Hepatocyte (in vitro differentiated cells): ENCODE measurements at regions not wholly inside any gene's neighbourhood (a gene's known extent, or its start where the extent isn't known, plus 50 kb on each side); places are given as distances from the start of the nearest gene placed in this dataset.
A peak's percentile ranks its signal among the peaks of the same experiment; 100 is the strongest.

ENCODE experiments used
- DNase-seq: peaks from one replicate; pipeline ENCODE4 v3.0.0-alpha.2; 2016; ENCODE audit warnings: low spot score
- H2AFZ ChIP-seq: fragments of 200-600 bp; sonication (generic); 2 replicates; pipeline ENCODE4 v1.6.0; 2016; ENCODE audit warnings: antibody characterized with exemption, mild to moderate bottlenecking
- H3K27ac ChIP-seq: fragments of 200-600 bp; sonication (generic); 2 replicates; pipeline ENCODE4 v1.5.1; 2016; ENCODE audit warnings: mild to moderate bottlenecking
- H3K27me3 ChIP-seq: fragments of 200-600 bp; sonication (generic); 2 replicates; pipeline ENCODE4 v1.6.1; 2016
- H3K36me3 ChIP-seq: fragments of 200-600 bp; sonication (generic); replicated peaks from 2 replicates; pipeline ENCODE4 v1.5.1; 2016; ENCODE audit warnings: low read depth; ENCODE audit not compliant: insufficient read depth
- H3K4me1 ChIP-seq: fragments of 200-600 bp; sonication (generic); 2 replicates; pipeline ENCODE4 v1.5.1; 2016; ENCODE audit warnings: mild to moderate bottlenecking, moderate library complexity; ENCODE audit not compliant: insufficient read depth
- H3K4me2 ChIP-seq: fragments of 200-600 bp; sonication (generic); 2 replicates; pipeline ENCODE4 v1.6.0; 2016
- H3K4me3 ChIP-seq: fragments of 200-600 bp; sonication (generic); 2 replicates; pipeline ENCODE4 v1.5.1; 2016; ENCODE audit warnings: mild to moderate bottlenecking
- H3K79me2 ChIP-seq: fragments of 200-600 bp; sonication (generic); 2 replicates; pipeline ENCODE4 v1.6.0; 2017; ENCODE audit warnings: mild to moderate bottlenecking
- H3K9me2 ChIP-seq: fragments of 200-600 bp; sonication (generic); replicated peaks from 2 replicates; pipeline ENCODE4 v1.6.0; 2017; ENCODE audit warnings: mild to moderate bottlenecking; ENCODE audit not compliant: insufficient read depth
- H3K9me3 ChIP-seq: fragments of 200-600 bp; sonication (generic); 2 replicates; pipeline ENCODE4 v1.5.1; 2016; ENCODE audit warnings: low read depth, mild to moderate bottlenecking
- H4K20me1 ChIP-seq: fragments of 200-600 bp; sonication (generic); 2 replicates; pipeline ENCODE4 v1.6.0; 2016; ENCODE audit warnings: mild to moderate bottlenecking; ENCODE audit not compliant: insufficient read depth, poor library complexity, severe bottlenecking
- EZH2 ChIP-seq: fragments of 200-600 bp; sonication (generic); IDR thresholded peaks from 2 replicates; pipeline ENCODE4 v1.6.1; 2016; ENCODE audit warnings: antibody characterized with exemption, mild to moderate bottlenecking, borderline replicate concordance
- EZH2phosphoT487 ChIP-seq: fragments of 200-600 bp; sonication (generic); IDR thresholded peaks from one replicate; pipeline ENCODE4 v1.6.1; 2018; ENCODE audit warnings: antibody characterized with exemption, mild to moderate bottlenecking, low read depth, moderate library complexity; ENCODE audit not compliant: unreplicated experiment, severe bottlenecking
- WGBS: methylation state at CpG from one replicate; pipeline ENCODE4 v1.1.6; 2016; ENCODE audit warnings: low lambda C conversion rate; ENCODE audit errors: missing lambda C conversion rate; 5-methylcytosine and 5-hydroxymethylcytosine counted together
- TF ChIP-seq, protein P1 (sequence below): fragments of 200-600 bp; sonication (generic); IDR thresholded peaks from 2 replicates; pipeline ENCODE4 v1.5.1; 2016; ENCODE audit warnings: antibody characterized with exemption, mild to moderate bottlenecking; ENCODE audit not compliant: poor library complexity

DNA sequence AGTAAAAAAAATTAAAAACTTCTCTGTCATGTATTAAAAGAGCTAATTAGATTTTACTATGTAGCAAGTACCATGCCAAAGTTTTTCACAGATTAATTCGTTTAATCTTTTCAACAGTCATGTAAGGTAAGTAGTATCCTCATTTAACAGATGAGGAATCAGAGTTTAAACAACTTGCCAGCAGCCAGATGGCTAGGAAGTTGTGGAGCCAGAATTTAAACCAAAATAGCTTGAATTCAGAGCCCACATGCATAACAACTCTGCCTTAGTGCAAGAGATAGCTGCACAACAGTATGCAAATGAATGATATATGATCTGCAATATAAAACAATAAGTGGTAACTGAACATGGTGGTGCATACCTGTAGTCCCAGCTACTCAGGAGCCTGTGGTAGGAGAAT lies 75.3 kb downstream of the NAP1L3 start:
- no peaks in the 10 kb centered on the region for H4K20me1 ChIP-seq
- WGBS: 85% methylated on average over 1 of the region's 1 CpG
- H3K4me2 ChIP-seq: no peak overlapping the region
- H3K27ac ChIP-seq: no peak overlapping the region
- no peaks in the 10 kb centered on the region for H3K4me1 ChIP-seq
- no peak for DNase-seq
- no peaks in the 10 kb centered on the region for H3K9me3 ChIP-seq
- no peaks in the 10 kb centered on the region for H3K27me3 ChIP-seq
- H3K36me3 ChIP-seq: no peaks in the 10 kb centered on the region
- H2AFZ ChIP-seq: no peak overlapping the region
- no peaks in the 10 kb centered on the region for H3K79me2 ChIP-seq
- no peaks in the 10 kb centered on the region for H3K9me2 ChIP-seq
- TF ChIP-seq EZH2 (no peak), EZH2phosphoT487 (no peak)
- TF ChIP-seq, protein P1, sequence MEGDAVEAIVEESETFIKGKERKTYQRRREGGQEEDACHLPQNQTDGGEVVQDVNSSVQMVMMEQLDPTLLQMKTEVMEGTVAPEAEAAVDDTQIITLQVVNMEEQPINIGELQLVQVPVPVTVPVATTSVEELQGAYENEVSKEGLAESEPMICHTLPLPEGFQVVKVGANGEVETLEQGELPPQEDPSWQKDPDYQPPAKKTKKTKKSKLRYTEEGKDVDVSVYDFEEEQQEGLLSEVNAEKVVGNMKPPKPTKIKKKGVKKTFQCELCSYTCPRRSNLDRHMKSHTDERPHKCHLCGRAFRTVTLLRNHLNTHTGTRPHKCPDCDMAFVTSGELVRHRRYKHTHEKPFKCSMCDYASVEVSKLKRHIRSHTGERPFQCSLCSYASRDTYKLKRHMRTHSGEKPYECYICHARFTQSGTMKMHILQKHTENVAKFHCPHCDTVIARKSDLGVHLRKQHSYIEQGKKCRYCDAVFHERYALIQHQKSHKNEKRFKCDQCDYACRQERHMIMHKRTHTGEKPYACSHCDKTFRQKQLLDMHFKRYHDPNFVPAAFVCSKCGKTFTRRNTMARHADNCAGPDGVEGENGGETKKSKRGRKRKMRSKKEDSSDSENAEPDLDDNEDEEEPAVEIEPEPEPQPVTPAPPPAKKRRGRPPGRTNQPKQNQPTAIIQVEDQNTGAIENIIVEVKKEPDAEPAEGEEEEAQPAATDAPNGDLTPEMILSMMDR: no peak
- H3K4me3 ChIP-seq: no peak overlapping the region

DNA sequence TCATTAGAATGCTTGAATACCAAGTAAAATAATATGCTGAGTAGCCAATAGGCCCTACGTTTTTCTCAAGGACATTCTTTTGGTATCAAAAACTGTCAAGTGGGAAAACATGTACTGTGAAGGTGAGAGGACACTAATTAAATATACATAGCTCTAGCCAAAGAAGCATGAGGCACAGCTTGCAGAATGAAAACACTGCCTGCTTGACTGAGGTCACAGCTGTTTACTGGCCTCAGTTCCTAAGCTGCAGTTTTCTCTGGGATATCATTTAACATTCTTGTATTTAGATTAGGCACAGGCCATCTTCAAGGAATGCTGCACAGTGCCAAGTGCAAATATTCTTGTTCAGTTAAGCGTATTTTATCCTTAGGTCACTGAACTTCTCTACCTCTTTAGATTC lies 78.6 kb downstream of the NAP1L3 start:
- Histone ChIP-seq H3K4me1 (no peaks in the 10 kb centered on the region), H3K36me3 (no peaks in the 10 kb centered on the region), H3K4me2 (no peak overlapping the region), H3K9me2 (no peaks in the 10 kb centered on the region), H3K27ac (no peak overlapping the region), H3K27me3 (no peaks in the 10 kb centered on the region), H2AFZ (no peak overlapping the region), H3K9me3 (no peaks in the 10 kb centered on the region), H3K79me2 (no peaks in the 10 kb centered on the region), H4K20me1 (no peaks in the 10 kb centered on the region), H3K4me3 (no peak overlapping the region)
- 37% methylated on average over 2 of the region's 2 CpGs for WGBS
- DNase-seq: no peak
- no peak for TF ChIP-seq EZH2
- TF ChIP-seq EZH2phosphoT487: no peak
- TF ChIP-seq, protein P1: no peak

DNA sequence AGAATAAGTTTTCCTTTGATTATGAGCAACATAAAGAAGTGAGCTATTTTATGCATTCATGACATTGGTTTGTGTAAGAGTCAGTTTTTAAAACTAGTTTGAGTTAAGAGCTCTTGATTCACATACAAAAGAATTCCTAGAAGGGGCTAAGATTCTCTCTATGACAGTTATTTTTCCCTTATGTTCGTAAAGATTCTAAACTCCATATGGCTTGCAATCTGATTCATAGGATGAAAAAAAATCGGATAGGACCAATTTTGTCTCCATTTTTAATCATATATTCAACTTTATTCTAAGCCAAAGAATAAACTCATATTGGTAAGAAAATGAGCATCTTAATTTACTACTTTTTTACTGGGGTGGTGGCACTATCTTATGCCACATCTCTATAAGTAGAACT lies 79.4 kb downstream of the NAP1L3 start:
- Histone ChIP-seq H3K9me2 (no peaks in the 10 kb centered on the region), H3K9me3 (no peaks in the 10 kb centered on the region), H3K4me1 (no peaks in the 10 kb centered on the region), H4K20me1 (no peaks in the 10 kb centered on the region), H3K79me2 (no peaks in the 10 kb centered on the region), H3K36me3 (no peaks in the 10 kb centered on the region), H3K4me2 (no peak overlapping the region), H2AFZ (no peak overlapping the region), H3K4me3 (no peak overlapping the region), H3K27ac (no peak overlapping the region), H3K27me3 (no peaks in the 10 kb centered on the region)
- 90% methylated on average over 2 of the region's 2 CpGs for WGBS
- DNase-seq: no peak
- TF ChIP-seq EZH2phosphoT487: no peak
- TF ChIP-seq, protein P1: no peak

DNA sequence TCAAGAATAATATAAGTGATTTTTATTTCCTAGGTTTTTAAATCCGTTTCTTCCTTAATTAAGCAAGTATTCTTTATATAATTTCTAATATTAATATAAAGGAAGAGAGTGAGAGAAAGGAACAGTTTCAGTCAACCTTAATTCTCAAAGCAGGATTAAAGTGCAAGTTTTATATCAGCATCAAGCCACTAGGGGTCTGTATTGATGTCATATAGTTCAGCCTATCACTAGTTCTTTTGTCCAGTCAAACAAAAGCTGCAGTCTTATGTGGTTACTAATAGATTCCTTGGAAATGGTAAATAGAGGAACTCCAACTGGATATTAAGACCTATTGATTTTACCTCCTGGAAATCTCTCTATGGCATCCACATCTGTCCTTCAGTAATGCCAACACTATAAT lies 82.0 kb downstream of the NAP1L3 start:
- H3K9me2 ChIP-seq: no peaks in the 10 kb centered on the region
- no peaks in the 10 kb centered on the region for H3K27me3 ChIP-seq
- no peak overlapping the region for H3K4me2 ChIP-seq
- no peak overlapping the region for H3K4me3 ChIP-seq
- H3K9me3 ChIP-seq: no peaks in the 10 kb centered on the region
- no peak overlapping the region for H2AFZ ChIP-seq
- no peak for TF ChIP-seq EZH2phosphoT487
- TF ChIP-seq, protein P1: peak; percentile 11
- TF ChIP-seq EZH2: no peak
- no peaks in the 10 kb centered on the region for H3K79me2 ChIP-seq
- H4K20me1 ChIP-seq: no peaks in the 10 kb centered on the region
- DNase-seq: no peak
- no peaks in the 10 kb centered on the region for H3K4me1 ChIP-seq
- H3K36me3 ChIP-seq: no peaks in the 10 kb centered on the region
- 52% methylated on average over 1 of the region's 1 CpG for WGBS
- no peak overlapping the region for H3K27ac ChIP-seq
